B cell (primary cell): ENCODE measurements at regions not wholly inside any gene's neighbourhood (a gene's known extent, or its start where the extent isn't known, plus 50 kb on each side); places are given as distances from the start of the nearest gene placed in this dataset.

ENCODE experiments used
- ATAC-seq: fragments of 200-7000 bp; cut with Tn5 transposase; one replicate; pipeline ENCODE4 v1.10.0; 2021; ENCODE audit warnings: low read depth, mild to moderate bottlenecking, moderate number of reproducible peaks, moderate library complexity
- CTCF ChIA-PET: fragments of 350-600 bp; sonication (Branson Sonifier 250); formaldehyde crosslinking; loops from one replicate; lab custom pipeline; 2021; ENCODE audit warnings: antibody characterized with exemption, inconsistent platforms; lab: Charles Lee
- POLR2A ChIA-PET: fragments of 350-600 bp; sonication (Branson Sonifier 250); formaldehyde crosslinking; loops from one replicate; lab custom pipeline; 2021; ENCODE audit warnings: antibody characterized with exemption; lab: Charles Lee
- DNase-seq: peaks from one replicate; pipeline ENCODE4 v3.0.0; 2013
- H2AFZ ChIP-seq: 2 replicates; pipeline ENCODE4 v1.6.1; 2012; ENCODE audit warnings: mild to moderate bottlenecking, low read depth, low read length; ENCODE audit not compliant: insufficient read depth, poor library complexity, severe bottlenecking
- H3K27ac ChIP-seq, 2 donors: 1 replicate in 1 of 2; 2 replicates in 1 of 2; pipeline ENCODE4 v1.5.1; 2012 to 2013; ENCODE audit warnings: low read length in 2 of 2, mild to moderate bottlenecking in 2 of 2, moderate library complexity in 1 of 2
- H3K27me3 ChIP-seq, 4 experiments: fragments of 200-600 bp in 1 of 4; sonication (generic) in 1 of 4; replicated peaks in 1 of 4; 1 replicate in 2 of 4; 2 replicates in 2 of 4; pipeline versions ENCODE4 v1.6.1 to v1.7.0; 2013 to 2016; ENCODE audit warnings: low read length in 3 of 4, mild to moderate bottlenecking in 2 of 4, mixed read lengths in 1 of 4, moderate library complexity in 1 of 4; ENCODE audit not compliant: insufficient read depth in 4 of 4, control insufficient read depth in 3 of 4; ENCODE audit errors: control extremely low read depth in 1 of 4
- H3K36me3 ChIP-seq, 2 experiments: replicated peaks in 1 of 2; 1 replicate in 1 of 2; 2 replicates in 1 of 2; pipeline versions ENCODE4 v1.6.1 to v1.7.1; 2013; ENCODE audit warnings: low read length in 1 of 2; ENCODE audit not compliant: insufficient read depth in 2 of 2, control insufficient read depth in 1 of 2; ENCODE audit errors: control extremely low read depth in 1 of 2, extremely low read depth in 1 of 2
- H3K4me1 ChIP-seq, 2 donors: fragments of 200-600 bp in 1 of 2; sonication (generic) in 1 of 2; 1 replicate in 1 of 2; 2 replicates in 1 of 2; pipeline versions ENCODE4 v1.5.1 to v1.6.1; 2013 to 2017; ENCODE audit warnings: low read length in 2 of 2; ENCODE audit not compliant: control insufficient read depth in 2 of 2, insufficient read depth in 2 of 2
- H3K4me2 ChIP-seq: replicated peaks from 2 replicates; pipeline ENCODE3; 2012; ENCODE audit warnings: mild to moderate bottlenecking, low read depth, low read length; ENCODE audit not compliant: poor library complexity, severe bottlenecking
- H3K4me3 ChIP-seq, 5 experiments: fragments of 200-600 bp in 1 of 5; sonication (generic) in 1 of 5; 1 replicate in 3 of 5; 2 replicates in 2 of 5; pipeline versions ENCODE4 v1.5.1 to v1.7.0; 2011 to 2016; ENCODE audit warnings: low read length in 4 of 5, mild to moderate bottlenecking in 4 of 5, low read depth in 2 of 5, control low read depth in 1 of 5, moderate library complexity in 1 of 5; ENCODE audit not compliant: insufficient read depth in 1 of 5; ENCODE audit errors: control extremely low read depth in 1 of 5, extremely low read depth in 1 of 5
- H3K79me2 ChIP-seq: fragments of 200-600 bp; sonication (generic); one replicate; pipeline ENCODE4 v1.6.0; 2016; ENCODE audit warnings: low read length; ENCODE audit not compliant: control insufficient read depth, insufficient read depth
- H3K9ac ChIP-seq: fragments of 200-600 bp; sonication (generic); 2 replicates; pipeline ENCODE4 v1.6.1; 2017; ENCODE audit warnings: mild to moderate bottlenecking, low read length, moderate library complexity
- H3K9me3 ChIP-seq, 3 donors: one replicate each; pipeline versions ENCODE4 v1.6.1 to v1.7.1; 2013; ENCODE audit warnings: low read length in 2 of 3; ENCODE audit not compliant: control insufficient read depth in 2 of 3, insufficient read depth in 1 of 3; ENCODE audit errors: control extremely low read depth in 1 of 3
- H4K20me1 ChIP-seq: 2 replicates; pipeline ENCODE4 v1.6.0; 2012; ENCODE audit warnings: mild to moderate bottlenecking, low read length; ENCODE audit not compliant: insufficient read depth, control insufficient read depth, poor library complexity, severe bottlenecking
- H3K27ac Mint-ChIP-seq: one replicate; pipeline ENCODE4 v1.8.0; 2021; ENCODE audit warnings: mixed read lengths
- H3K27me3 Mint-ChIP-seq: one replicate; pipeline ENCODE4 v1.8.0; 2021; ENCODE audit warnings: mixed read lengths
- H3K4me1 Mint-ChIP-seq: one replicate; pipeline ENCODE4 v1.8.0; 2021; ENCODE audit warnings: mixed read lengths
- H3K4me3 Mint-ChIP-seq: one replicate; pipeline ENCODE4 v1.8.0; 2021; ENCODE audit warnings: mixed read lengths
- H3K9me3 Mint-ChIP-seq: one replicate; pipeline ENCODE4 v1.8.0; 2022; ENCODE audit warnings: mixed read lengths; ENCODE audit not compliant: insufficient read depth
- CTCF ChIP-seq: fragments of 200-600 bp; IDR thresholded peaks from one replicate; pipeline ENCODE4 v1.8.0; 2022; ENCODE audit warnings: antibody characterized with exemption, mild to moderate bottlenecking
- EZH2 ChIP-seq: IDR thresholded peaks from 2 replicates; pipeline ENCODE4 v1.6.1; 2012; ENCODE audit warnings: borderline replicate concordance, low read depth, mild to moderate bottlenecking, moderate library complexity, low read length; ENCODE audit not compliant: insufficient read depth, poor library complexity, severe bottlenecking
- WGBS: methylation state at CpG from one replicate; pipeline ENCODE4 v1.1.5; 2013; ENCODE audit warnings: missing lambda C conversion rate; ENCODE audit not compliant: insufficient coverage; 5-methylcytosine and 5-hydroxymethylcytosine counted together
- intact Hi-C: fragments of 100-400 bp; cut with micrococcal nuclease; formaldehyde crosslinking; loops from one replicate; pipeline ENCODE4 v1.10.0; 2022

- H3K4me3 Mint-ChIP-seq: no peak overlapping the region
- no peaks in the 10 kb centered on the region for H3K4me1 Mint-ChIP-seq
- POLR2A ChIA-PET: no interaction called here
- H3K27me3 ChIP-seq: no peaks in the 10 kb centered on the region
- H4K20me1 ChIP-seq: no peaks in the 10 kb centered on the region
- DNase-seq (no peak), ATAC-seq (no peak)
- H3K9me3 Mint-ChIP-seq: no peaks in the 10 kb centered on the region
- no peak overlapping the region for H3K27ac Mint-ChIP-seq
- no peaks in the 10 kb centered on the region for H3K27me3 Mint-ChIP-seq
- no peaks in the 10 kb centered on the region for H3K36me3 ChIP-seq
- intact Hi-C loops: no loop called here
- no peaks in the 10 kb centered on the region for H3K9me3 ChIP-seq
- H3K27ac ChIP-seq: no peak overlapping the region
- H2AFZ ChIP-seq: no peak overlapping the region
- CTCF ChIA-PET: no interaction called here
- 75% methylated on average over 2 of the region's 4 CpGs for WGBS
- no peaks in the 10 kb centered on the region for H3K79me2 ChIP-seq
- H3K4me3 ChIP-seq: no peak overlapping the region
- no peak overlapping the region for H3K4me2 ChIP-seq
- no peak overlapping the region for H3K9ac ChIP-seq
- H3K4me1 ChIP-seq: no peaks in the 10 kb centered on the region
- no peak for TF ChIP-seq CTCF
- no peak for TF ChIP-seq EZH2
Observed at GRCh38 chr18:33854086-33854826, 276.2 kb downstream of the ASXL3 start.

- Histone ChIP-seq H3K27me3 (no peaks in the 10 kb centered on the region), H3K79me2 (no peaks in the 10 kb centered on the region), H3K27ac (no peak overlapping the region), H3K9me3 (no peaks in the 10 kb centered on the region), H4K20me1 (no peaks in the 10 kb centered on the region), H3K4me2 (no peak overlapping the region), H3K36me3 (no peaks in the 10 kb centered on the region), H2AFZ (no peak overlapping the region), H3K4me1 (no peaks in the 10 kb centered on the region), H3K4me3 (no peak overlapping the region), H3K9ac (no peak overlapping the region)
- WGBS: no CpG with 5 or more reads among the region's 6 CpGs
- H3K4me1 Mint-ChIP-seq: no peaks in the 10 kb centered on the region
- intact Hi-C loops: no loop called here
- no peak for DNase-seq
- no peak overlapping the region for H3K27ac Mint-ChIP-seq
- ATAC-seq: no peak
- no peaks in the 10 kb centered on the region for H3K27me3 Mint-ChIP-seq
- CTCF ChIA-PET: no interaction called here
- TF ChIP-seq EZH2 (no peak), CTCF (no peak)
- no peak overlapping the region for H3K4me3 Mint-ChIP-seq
- H3K9me3 Mint-ChIP-seq: no peaks in the 10 kb centered on the region
- POLR2A ChIA-PET: no interaction called here
Observed at GRCh38 chr18:33853187-33853586, 275.2 kb downstream of the ASXL3 start.
